K562 (cell line): ENCODE measurements at regions not wholly inside any gene's neighbourhood (a gene's known extent, or its start where the extent isn't known, plus 50 kb on each side); places are given as distances from the start of the nearest gene placed in this dataset.

Experiments used
- ATAC-seq: fragments of 200-7000 bp; cut with Tn5 transposase; 3 replicates; pipeline ENCODE4 v1.9.1; 2020; ENCODE audit warnings: moderate library complexity
- BruUV-seq: library from RNA; stranded (reverse); fragments of 400-500 nt; replicated peaks from 2 replicates; lab custom pipeline; 2021; lab: Mats Ljungman, UMichigan
- CTCF ChIA-PET: fragments of 300-600 bp; formaldehyde crosslinking; extraction: SDS; loops from one replicate; lab custom pipeline; 2021; ENCODE audit warnings: low intra/inter-chr PET ratio; lab: Yijun Ruan, JAX
- POLR2A ChIA-PET: fragments of 300-600, 350-650 bp; sonication (Branson Sonifier 250); formaldehyde crosslinking; extraction: SDS; loops from one replicate; lab custom pipeline; 2021; ENCODE audit warnings: antibody characterized with exemption, inconsistent platforms; lab: Yijun Ruan, JAX
- DNase-seq, 4 experiments: peaks; one replicate each; pipeline versions ENCODE4 v3.0.0 to v3.0.0-alpha.2; 2011 to 2018; ENCODE audit warnings: low spot score in 3 of 4, mixed read lengths in 3 of 4; ENCODE audit errors: extremely low read depth in 1 of 4
- FAIRE-seq: peaks from 2 replicates; lab custom pipeline; 2011; peaks lifted over from hg19 to GRCh38; lab: Jason Lieb, UNC
- H2AFZ ChIP-seq: 2 replicates; pipeline ENCODE4 v1.6.0; 2011; ENCODE audit warnings: low read depth, low read length, control low read depth, inconsistent platforms
- H3K27ac ChIP-seq: fragments of 200-600 bp; 3 replicates; pipeline ENCODE4 v1.8.0; 2011; ENCODE audit warnings: low read depth, mild to moderate bottlenecking, control low read depth, inconsistent platforms, low read length, moderate library complexity, mixed read lengths; ENCODE audit errors: extremely low read depth
- H3K27me3 ChIP-seq, 2 experiments: fragments of 300-600 bp in 1 of 2; 2 replicates in 1 of 2; 3 replicates in 1 of 2; pipeline versions ENCODE4 v1.6.0 to v1.8.0; 2011; ENCODE audit warnings: inconsistent platforms in 2 of 2, low read length in 2 of 2, mild to moderate bottlenecking in 1 of 2, mixed read lengths in 1 of 2, moderate library complexity in 1 of 2; ENCODE audit not compliant: control insufficient read depth in 2 of 2, insufficient read depth in 2 of 2
- H3K36me3 ChIP-seq: fragments of 300-600 bp; 3 replicates; pipeline ENCODE4 v1.8.0; 2011; ENCODE audit warnings: mild to moderate bottlenecking, low read length, inconsistent platforms; ENCODE audit not compliant: control insufficient read depth, insufficient read depth
- H3K4me1 ChIP-seq, 2 experiments: fragments of 200-600 bp in 1 of 2; replicated peaks in 1 of 2; 2 replicates in 1 of 2; 3 replicates in 1 of 2; pipeline versions ENCODE4 v1.5.1 to v1.8.0; 2011; ENCODE audit warnings: inconsistent platforms in 2 of 2, low read length in 2 of 2, mild to moderate bottlenecking in 1 of 2, mixed read lengths in 1 of 2, moderate library complexity in 1 of 2; ENCODE audit not compliant: control insufficient read depth in 2 of 2, insufficient read depth in 2 of 2
- H3K4me2 ChIP-seq: 2 replicates; pipeline ENCODE4 v1.6.1; 2011; ENCODE audit warnings: low read length, control low read depth, inconsistent platforms, mixed read lengths; ENCODE audit not compliant: insufficient read depth
- H3K4me3 ChIP-seq: fragments of 200-600 bp; sonication (generic), shearing (Covaris generic); 2 replicates; pipeline ENCODE4 v1.5.1; 2016; ENCODE audit warnings: control low read depth, inconsistent platforms
- H3K79me2 ChIP-seq: fragments of 200-600 bp; 3 replicates; pipeline ENCODE4 v1.8.0; 2011; ENCODE audit warnings: low read length, inconsistent platforms; ENCODE audit not compliant: control insufficient read depth, insufficient read depth
- H3K9ac ChIP-seq, 2 experiments: 2 replicates each; pipeline versions ENCODE4 v1.6.0 to v1.6.1; 2011; ENCODE audit warnings: low read depth in 2 of 2, low read length in 2 of 2, control low read depth in 1 of 2, inconsistent platforms in 1 of 2, mild to moderate bottlenecking in 1 of 2, mixed read lengths in 1 of 2; ENCODE audit not compliant: insufficient read depth in 1 of 2
- H3K9me1 ChIP-seq: one replicate; pipeline ENCODE4 v1.6.0; 2011; ENCODE audit warnings: inconsistent platforms, mild to moderate bottlenecking, low read length, moderate library complexity; ENCODE audit not compliant: control insufficient read depth, insufficient read depth
- H3K9me3 ChIP-seq: replicated peaks from 2 replicates; pipeline ENCODE4 v1.5.1; 2011; ENCODE audit warnings: low read depth, low read length, inconsistent platforms; ENCODE audit not compliant: control insufficient read depth, insufficient read depth
- H4K20me1 ChIP-seq: replicated peaks from 2 replicates; pipeline ENCODE4 v1.6.1; 2011; ENCODE audit warnings: low read length, inconsistent platforms, mixed read lengths; ENCODE audit not compliant: control insufficient read depth, insufficient read depth
- CHD2 ChIP-seq: IDR thresholded peaks from 2 replicates; pipeline ENCODE4 v1.6.1; 2011; ENCODE audit warnings: low read depth, low read length
- CREM ChIP-seq: IDR thresholded peaks from 2 replicates; pipeline ENCODE4 v1.6.1; 2014; ENCODE audit warnings: antibody characterized with exemption, low read depth
- FOS ChIP-seq: IDR thresholded peaks from 3 replicates; pipeline ENCODE4 v1.6.1; 2011; ENCODE audit not compliant: insufficient read length; ENCODE audit errors: extremely low read depth
- MCM7 ChIP-seq, 2 experiments: fragments of 450-650 bp; IDR thresholded peaks; 2 replicates each; pipeline ENCODE4 v1.6.1; 2016 to 2018
- ZC3H11A ChIP-seq: IDR thresholded peaks from 2 replicates; pipeline ENCODE4 v1.6.1; 2012; ENCODE audit warnings: low read depth, low read length, improper control_type of control experiment
- ZNF699 ChIP-seq: fragments of 250-450 bp; sonication (Bioruptor Pico); IDR thresholded peaks from 2 replicates; pipeline ENCODE4 v1.8.0; 2021; ENCODE audit warnings: mild to moderate bottlenecking, moderate library complexity; ENCODE audit not compliant: insufficient replicate concordance
- WGBS: fragments of 100-300 bp; shearing (Covaris generic); methylation state at CpG from one replicate; pipeline ENCODE4 v1.1.6; 2016; ENCODE audit warnings: low coverage, mixed read lengths; ENCODE audit not compliant: insufficient coverage; ENCODE audit errors: missing lambda C conversion rate; 5-methylcytosine and 5-hydroxymethylcytosine counted together
- in situ Hi-C: fragments of 300-500 bp; cut with MboI; formaldehyde crosslinking; loops from 4 replicates; pipeline ENCODE4 v1.15.0; 2018; ENCODE audit warnings: inconsistent platforms, mixed read lengths
- intact Hi-C: fragments of 100-400 bp; cut with micrococcal nuclease; formaldehyde crosslinking; loops from 2 replicates; pipeline ENCODE4 v1.14.2; 2022
- TF ChIP-seq, protein P1 (sequence below): sonication (generic); formaldehyde crosslinking; IDR thresholded peaks from 2 replicates; pipeline ENCODE4 v1.8.1; 2023; ENCODE audit warnings: mild to moderate bottlenecking, missing genetic modification reagents
- TF ChIP-seq, protein P2 (sequence below): sonication (generic); formaldehyde crosslinking; IDR thresholded peaks from 2 replicates; pipeline ENCODE4 v1.8.0; 2022; ENCODE audit warnings: mild to moderate bottlenecking, low read depth, missing genetic modification reagents
- TF ChIP-seq, protein P3 (sequence below): fragments of 450-650 bp; IDR thresholded peaks from 2 replicates; pipeline ENCODE4 v1.6.1; 2017; ENCODE audit warnings: antibody characterized with exemption

DNA sequence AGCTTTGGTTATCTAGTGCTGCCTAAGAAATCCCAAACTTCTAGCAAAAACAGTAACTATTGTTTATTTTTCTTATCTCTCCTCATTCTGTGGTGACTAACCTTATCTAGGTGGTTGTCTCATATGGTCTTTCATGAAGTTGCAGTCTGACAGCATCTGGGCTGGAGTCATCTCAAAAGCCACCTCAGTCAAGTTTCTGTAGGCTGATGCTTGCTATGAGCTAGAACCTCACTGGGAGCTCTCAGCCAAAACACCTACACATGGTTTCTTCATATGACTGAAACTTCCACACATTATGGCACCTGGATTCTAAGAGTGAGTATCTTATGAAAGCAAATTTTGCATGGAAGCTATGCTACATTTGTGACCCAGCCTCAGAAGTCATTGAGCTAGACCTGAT, 596.4 kb upstream of the VRK2 start (continued):
- TF ChIP-seq, protein P1, sequence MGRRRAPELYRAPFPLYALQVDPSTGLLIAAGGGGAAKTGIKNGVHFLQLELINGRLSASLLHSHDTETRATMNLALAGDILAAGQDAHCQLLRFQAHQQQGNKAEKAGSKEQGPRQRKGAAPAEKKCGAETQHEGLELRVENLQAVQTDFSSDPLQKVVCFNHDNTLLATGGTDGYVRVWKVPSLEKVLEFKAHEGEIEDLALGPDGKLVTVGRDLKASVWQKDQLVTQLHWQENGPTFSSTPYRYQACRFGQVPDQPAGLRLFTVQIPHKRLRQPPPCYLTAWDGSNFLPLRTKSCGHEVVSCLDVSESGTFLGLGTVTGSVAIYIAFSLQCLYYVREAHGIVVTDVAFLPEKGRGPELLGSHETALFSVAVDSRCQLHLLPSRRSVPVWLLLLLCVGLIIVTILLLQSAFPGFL (CRISPR knock-in tag): no peak
- TF ChIP-seq CREM (no peak), ZC3H11A (no peak), CHD2 (no peak)
- TF ChIP-seq, protein P2, sequence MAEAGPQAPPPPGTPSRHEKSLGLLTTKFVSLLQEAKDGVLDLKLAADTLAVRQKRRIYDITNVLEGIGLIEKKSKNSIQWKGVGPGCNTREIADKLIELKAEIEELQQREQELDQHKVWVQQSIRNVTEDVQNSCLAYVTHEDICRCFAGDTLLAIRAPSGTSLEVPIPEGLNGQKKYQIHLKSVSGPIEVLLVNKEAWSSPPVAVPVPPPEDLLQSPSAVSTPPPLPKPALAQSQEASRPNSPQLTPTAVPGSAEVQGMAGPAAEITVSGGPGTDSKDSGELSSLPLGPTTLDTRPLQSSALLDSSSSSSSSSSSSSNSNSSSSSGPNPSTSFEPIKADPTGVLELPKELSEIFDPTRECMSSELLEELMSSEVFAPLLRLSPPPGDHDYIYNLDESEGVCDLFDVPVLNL (CRISPR knock-in tag): no peak
- TF ChIP-seq, all 486 proteins: peak for 0

DNA sequence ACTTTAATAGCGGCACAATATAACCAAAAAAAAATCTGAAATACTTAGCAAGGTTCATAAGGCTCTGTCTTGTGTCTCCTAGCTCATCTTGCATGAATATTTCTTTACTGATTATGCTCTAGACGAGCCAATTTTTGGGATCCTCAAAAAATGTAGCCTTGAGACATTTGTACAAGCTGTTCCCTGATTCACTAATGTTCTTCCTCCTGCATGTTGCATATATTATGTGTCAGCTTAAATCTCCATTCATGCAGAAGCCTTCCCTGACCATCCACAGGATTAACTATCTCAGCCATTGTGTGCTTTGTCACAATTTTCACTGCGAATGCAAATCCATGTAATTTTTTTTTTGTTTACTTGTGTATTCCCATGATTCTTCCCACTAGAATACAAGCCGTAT, 594.0 kb upstream of the VRK2 start:
- no peak for FAIRE-seq
- H4K20me1 ChIP-seq: no peaks in the 10 kb centered on the region
- no peaks in the 10 kb centered on the region for H3K79me2 ChIP-seq
- H3K9me3 ChIP-seq: no peaks in the 10 kb centered on the region; the same call in none of the 2 replicates
- ATAC-seq: no peak
- H3K27ac ChIP-seq: no peak overlapping the region
- H3K4me2 ChIP-seq: no peak overlapping the region
- POLR2A ChIA-PET: no interaction called here
- no peak overlapping the region for H2AFZ ChIP-seq
- H3K4me1 ChIP-seq: no peaks in the 10 kb centered on the region
- H3K27me3 ChIP-seq: no peaks in the 10 kb centered on the region
- H3K9ac ChIP-seq: no peak overlapping the region
- no peaks in the 10 kb centered on the region for H3K9me1 ChIP-seq
- TF ChIP-seq ZNF699 (CRISPR knock-in tag): no peak
- TF ChIP-seq, protein P3, sequence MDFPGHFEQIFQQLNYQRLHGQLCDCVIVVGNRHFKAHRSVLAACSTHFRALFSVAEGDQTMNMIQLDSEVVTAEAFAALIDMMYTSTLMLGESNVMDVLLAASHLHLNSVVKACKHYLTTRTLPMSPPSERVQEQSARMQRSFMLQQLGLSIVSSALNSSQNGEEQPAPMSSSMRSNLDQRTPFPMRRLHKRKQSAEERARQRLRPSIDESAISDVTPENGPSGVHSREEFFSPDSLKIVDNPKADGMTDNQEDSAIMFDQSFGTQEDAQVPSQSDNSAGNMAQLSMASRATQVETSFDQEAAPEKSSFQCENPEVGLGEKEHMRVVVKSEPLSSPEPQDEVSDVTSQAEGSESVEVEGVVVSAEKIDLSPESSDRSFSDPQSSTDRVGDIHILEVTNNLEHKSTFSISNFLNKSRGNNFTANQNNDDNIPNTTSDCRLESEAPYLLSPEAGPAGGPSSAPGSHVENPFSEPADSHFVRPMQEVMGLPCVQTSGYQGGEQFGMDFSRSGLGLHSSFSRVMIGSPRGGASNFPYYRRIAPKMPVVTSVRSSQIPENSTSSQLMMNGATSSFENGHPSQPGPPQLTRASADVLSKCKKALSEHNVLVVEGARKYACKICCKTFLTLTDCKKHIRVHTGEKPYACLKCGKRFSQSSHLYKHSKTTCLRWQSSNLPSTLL: no peak
- TF ChIP-seq MCM7 (IDR thresholded peaks at IDR 0.05): no peak
- no peak for TF ChIP-seq FOS
- H3K36me3 ChIP-seq: no peaks in the 10 kb centered on the region
- CTCF ChIA-PET: no interaction called here
- intact Hi-C loops (no loop called here), in situ Hi-C loops (no loop called here)
- 0% methylated on average over 4 of the region's 4 CpGs for WGBS
- no TSS peak for BruUV-seq
- DNase-seq: no peak
- H3K4me3 ChIP-seq: no peak overlapping the region
